ENCODE measurements at regions not wholly inside any gene's neighbourhood (a gene's known extent, or its start where the extent isn't known, plus 50 kb on each side); places are given as distances from the start of the nearest gene placed in this dataset.

GRCh38 chr16:17951378-17951777 lies 385.2 kb downstream of the NPIPA8 start:
- no peak overlapping the region for H3K4me3 ChIP-seq
- ATAC-seq = no peak
- no peaks in the 10 kb centered on the region for H3K9me3 ChIP-seq
- no peaks in the 10 kb centered on the region for H3K27me3 ChIP-seq
- no peak overlapping the region for H3K27ac ChIP-seq
- no peaks in the 10 kb centered on the region for H3K4me1 ChIP-seq
- TF ChIP-seq CTCF (IDR thresholded peaks at IDR 0.05 in 4 of 5, conservative IDR thresholded peaks at IDR 0.05 in 1 of 5) (no peak), POLR2A (IDR thresholded peaks at IDR 0.05) (no peak)
- no peak for DNase-seq
- intact Hi-C loops (cut with DNase I; ENCODE audit: low total_unique reads) (no loop called here), in situ Hi-C loops (cut with MboI; ENCODE audit: low sequenced_read_pairs in 4 of 4) (no loop called here)
- no peaks in the 10 kb centered on the region for H3K36me3 ChIP-seq

GRCh38 chr16:17949982-17950250 lies 386.6 kb downstream of the NPIPA8 start:
- Histone ChIP-seq H3K9me3 (no peaks in the 10 kb centered on the region), H3K27me3 (no peaks in the 10 kb centered on the region), H3K36me3 (no peaks in the 10 kb centered on the region), H3K27ac (no peak overlapping the region), H3K4me1 (peaks cover 0 to 2% of the 10 kb centered on the region in 2 donors), H3K4me3 (no peak overlapping the region)
- DNase-seq (no peak), ATAC-seq (no peak)
- intact Hi-C loops (cut with DNase I; ENCODE audit: low total_unique reads) (no loop called here), in situ Hi-C loops (cut with MboI; ENCODE audit: low sequenced_read_pairs in 4 of 4) (no loop called here)
- TF ChIP-seq CTCF (IDR thresholded peaks at IDR 0.05 in 4 of 5, conservative IDR thresholded peaks at IDR 0.05 in 1 of 5) = no peak
- no peak for TF ChIP-seq POLR2A (IDR thresholded peaks at IDR 0.05)

- Histone ChIP-seq H3K27me3 (no peaks in the 10 kb centered on the region), H3K4me3 (no peak overlapping the region), H3K27ac (no peak overlapping the region), H3K4me1 (peaks cover 0 to 3% of the 10 kb centered on the region in 2 donors), H3K36me3 (no peaks in the 10 kb centered on the region), H3K9me3 (no peaks in the 10 kb centered on the region)
- ATAC-seq (no peak), DNase-seq (no peak)
- TF ChIP-seq CTCF (IDR thresholded peaks at IDR 0.05 in 4 of 5, conservative IDR thresholded peaks at IDR 0.05 in 1 of 5) (no peak), POLR2A (IDR thresholded peaks at IDR 0.05) (no peak)
- intact Hi-C loops (cut with DNase I; ENCODE audit: low total_unique reads) (no loop called here), in situ Hi-C loops (cut with MboI; ENCODE audit: low sequenced_read_pairs in 4 of 4) (no loop called here)
Measured at GRCh38 chr16:17949141-17949981, 387.2 kb downstream of the NPIPA8 start.

GRCh38 chr16:17947637-17948036 lies 388.9 kb downstream of the NPIPA8 start:
- H3K36me3 ChIP-seq = no peaks in the 10 kb centered on the region
- TF ChIP-seq POLR2A (IDR thresholded peaks at IDR 0.05) (no peak), CTCF (IDR thresholded peaks at IDR 0.05 in 4 of 5, conservative IDR thresholded peaks at IDR 0.05 in 1 of 5) (no peak)
- ATAC-seq (no peak), DNase-seq (no peak)
- H3K4me3 ChIP-seq = no peak overlapping the region
- H3K27ac ChIP-seq = no peak overlapping the region
- H3K27me3 ChIP-seq = no peaks in the 10 kb centered on the region
- in situ Hi-C loops (cut with MboI; ENCODE audit: low sequenced_read_pairs in 4 of 4) = no loop called here
- peaks cover 0 to 3% of the 10 kb centered on the region in 2 donors for H3K4me1 ChIP-seq
- no peaks in the 10 kb centered on the region for H3K9me3 ChIP-seq
- intact Hi-C loops (cut with DNase I; ENCODE audit: low total_unique reads) = no loop called here

GRCh38 chr16:17947165-17947564 lies 389.4 kb downstream of the NPIPA8 start:
- in situ Hi-C loops (cut with MboI; ENCODE audit: low sequenced_read_pairs in 4 of 4) = no loop called here
- intact Hi-C loops (cut with DNase I; ENCODE audit: low total_unique reads) = no loop called here
- no peak for ATAC-seq
- H3K27ac ChIP-seq = no peak overlapping the region
- H3K9me3 ChIP-seq = no peaks in the 10 kb centered on the region
- no peaks in the 10 kb centered on the region for H3K27me3 ChIP-seq
- no peak for TF ChIP-seq POLR2A (IDR thresholded peaks at IDR 0.05)
- no peak for TF ChIP-seq CTCF (IDR thresholded peaks at IDR 0.05 in 4 of 5, conservative IDR thresholded peaks at IDR 0.05 in 1 of 5)
- no peak overlapping the region for H3K4me3 ChIP-seq
- H3K36me3 ChIP-seq = no peaks in the 10 kb centered on the region
- no peak for DNase-seq
- peaks cover 0 to 3% of the 10 kb centered on the region in 2 donors for H3K4me1 ChIP-seq
